ENCODE measurements at regions not wholly inside any gene's neighbourhood (a gene's known extent, or its start where the extent isn't known, plus 50 kb on each side); places are given as distances from the start of the nearest gene placed in this dataset.

DNA sequence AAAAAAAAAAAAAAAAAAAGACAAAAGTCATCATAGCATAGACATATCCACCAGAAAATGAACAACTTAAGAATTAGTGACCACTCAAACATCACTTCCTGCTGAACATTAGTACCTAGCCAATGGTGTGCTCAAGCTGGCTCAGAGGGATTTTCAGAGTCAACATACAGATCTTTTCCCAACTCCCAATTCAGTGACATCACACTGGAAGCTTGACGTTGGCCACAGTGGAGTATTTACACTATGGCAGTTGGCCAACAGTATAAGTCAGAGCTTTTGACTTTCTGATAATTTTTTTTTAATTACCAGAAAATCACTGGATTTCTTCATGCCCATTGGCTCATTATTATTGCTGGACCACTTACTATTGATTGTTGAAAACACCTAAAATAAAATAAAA lies 383.5 kb downstream of the ARHGEF28 start:
- no peak overlapping the region for H2AFZ ChIP-seq (ENCODE audit: low read length)
- POLR2A ChIA-PET (ENCODE audit: unreplicated experiment): no interaction called here

DNA sequence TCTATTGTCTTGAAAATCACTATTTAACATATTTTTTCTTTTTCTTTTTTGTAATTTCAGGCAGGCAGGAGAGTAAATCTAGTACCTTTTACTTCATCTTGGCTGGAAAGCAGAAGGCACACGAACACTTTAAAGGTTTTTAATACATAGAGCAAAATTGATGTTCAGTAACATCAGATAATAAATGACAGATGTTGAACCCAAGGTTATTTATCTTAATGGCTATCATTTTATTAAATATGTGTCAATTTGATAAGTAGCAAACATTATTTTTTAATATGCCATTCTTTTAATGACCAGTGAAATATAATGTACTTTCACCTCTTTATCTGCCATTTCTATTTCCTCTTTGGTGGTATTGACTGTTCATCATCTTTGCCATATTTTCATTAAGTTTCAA lies 381.2 kb downstream of the ARHGEF28 start:
- Histone ChIP-seq H3K4me3 (ENCODE audit: low read length) (no peak overlapping the region), H3K9me3 (ENCODE audit: low read length) (no peaks in the 10 kb centered on the region), H3K79me2 (ENCODE audit: low read length) (no peaks in the 10 kb centered on the region), H3K9me2 (replicated peaks; ENCODE audit: low read length) (no peaks in the 10 kb centered on the region), H3K4me2 (ENCODE audit: low read length) (no peak overlapping the region), H3K4me1 (ENCODE audit: insufficient read depth, low read length) (no peaks in the 10 kb centered on the region), H4K20me1 (ENCODE audit: low read length) (no peaks in the 10 kb centered on the region), H3F3A (ENCODE audit: low read length, unreplicated experiment) (no peaks in the 10 kb centered on the region), H3K27me3 (ENCODE audit: low read length) (no peaks in the 10 kb centered on the region), H3K27ac (ENCODE audit: low read length) (no peak overlapping the region), H3K9ac (ENCODE audit: low read length) (no peak overlapping the region), H3K36me3 (ENCODE audit: low read depth, low read length) (no peaks in the 10 kb centered on the region), H2AFZ (ENCODE audit: low read length) (no peak overlapping the region)
- ATAC-seq (no peak), DNase-seq (no peak)
- intact Hi-C loops (cut with micrococcal nuclease): no loop called here
- no peak for TF ChIP-seq EZH2phosphoT487 (IDR thresholded peaks at IDR 0.05; ENCODE audit: borderline replicate concordance, low read length)
- no peak for TF ChIP-seq EZH2 (IDR thresholded peaks at IDR 0.05; ENCODE audit: low read length, unreplicated experiment)
- TF ChIP-seq, protein P1, sequence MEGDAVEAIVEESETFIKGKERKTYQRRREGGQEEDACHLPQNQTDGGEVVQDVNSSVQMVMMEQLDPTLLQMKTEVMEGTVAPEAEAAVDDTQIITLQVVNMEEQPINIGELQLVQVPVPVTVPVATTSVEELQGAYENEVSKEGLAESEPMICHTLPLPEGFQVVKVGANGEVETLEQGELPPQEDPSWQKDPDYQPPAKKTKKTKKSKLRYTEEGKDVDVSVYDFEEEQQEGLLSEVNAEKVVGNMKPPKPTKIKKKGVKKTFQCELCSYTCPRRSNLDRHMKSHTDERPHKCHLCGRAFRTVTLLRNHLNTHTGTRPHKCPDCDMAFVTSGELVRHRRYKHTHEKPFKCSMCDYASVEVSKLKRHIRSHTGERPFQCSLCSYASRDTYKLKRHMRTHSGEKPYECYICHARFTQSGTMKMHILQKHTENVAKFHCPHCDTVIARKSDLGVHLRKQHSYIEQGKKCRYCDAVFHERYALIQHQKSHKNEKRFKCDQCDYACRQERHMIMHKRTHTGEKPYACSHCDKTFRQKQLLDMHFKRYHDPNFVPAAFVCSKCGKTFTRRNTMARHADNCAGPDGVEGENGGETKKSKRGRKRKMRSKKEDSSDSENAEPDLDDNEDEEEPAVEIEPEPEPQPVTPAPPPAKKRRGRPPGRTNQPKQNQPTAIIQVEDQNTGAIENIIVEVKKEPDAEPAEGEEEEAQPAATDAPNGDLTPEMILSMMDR (conservative IDR thresholded peaks at IDR 0.05; ENCODE audit: low read depth, low read length): no peak
- no TSS peak for BruUV-seq (replicated peaks)
- ChIA-PET POLR2A (ENCODE audit: unreplicated experiment) (no interaction called here), CTCF (no interaction called here)

More for the DNA sequence above, 383.5 kb downstream of the ARHGEF28 start:
- H4K20me1 ChIP-seq (ENCODE audit: low read length): no peaks in the 10 kb centered on the region
- no peak overlapping the region for H3K27ac ChIP-seq (ENCODE audit: low read length)
- H3K9me3 ChIP-seq (ENCODE audit: low read length): no peaks in the 10 kb centered on the region
- no peaks in the 10 kb centered on the region for H3K4me1 ChIP-seq (ENCODE audit: insufficient read depth, low read length)
- H3K9ac ChIP-seq (ENCODE audit: low read length): no peak overlapping the region
- CTCF ChIA-PET: no interaction called here
- no TSS peak for BruUV-seq (replicated peaks)
- ATAC-seq: no peak
- H3F3A ChIP-seq (ENCODE audit: low read length, unreplicated experiment): no peaks in the 10 kb centered on the region
- no peaks in the 10 kb centered on the region for H3K27me3 ChIP-seq (ENCODE audit: low read length)
- TF ChIP-seq EZH2 (IDR thresholded peaks at IDR 0.05; ENCODE audit: low read length, unreplicated experiment) (no peak), EZH2phosphoT487 (IDR thresholded peaks at IDR 0.05; ENCODE audit: borderline replicate concordance, low read length) (no peak)
- TF ChIP-seq, protein P1 (conservative IDR thresholded peaks at IDR 0.05; ENCODE audit: low read depth, low read length): no peak
- DNase-seq: no peak
- H3K4me3 ChIP-seq (ENCODE audit: low read length): no peak overlapping the region
- no peaks in the 10 kb centered on the region for H3K9me2 ChIP-seq (replicated peaks; ENCODE audit: low read length)
- H3K36me3 ChIP-seq (ENCODE audit: low read depth, low read length): no peaks in the 10 kb centered on the region
- intact Hi-C loops (cut with micrococcal nuclease): no loop called here
- no peaks in the 10 kb centered on the region for H3K79me2 ChIP-seq (ENCODE audit: low read length)
- no peak overlapping the region for H3K4me2 ChIP-seq (ENCODE audit: low read length)

GRCh38 chr5:73999297-73999696 lies 373.3 kb downstream of the ARHGEF28 start:
- Histone ChIP-seq H3K9ac (ENCODE audit: low read length) (no peak overlapping the region), H3K9me3 (ENCODE audit: low read length) (no peaks in the 10 kb centered on the region), H3K4me1 (ENCODE audit: insufficient read depth, low read length) (no peaks in the 10 kb centered on the region), H3K4me3 (ENCODE audit: low read length) (no peak overlapping the region), H2AFZ (ENCODE audit: low read length) (no peak overlapping the region), H3K4me2 (ENCODE audit: low read length) (no peak overlapping the region), H3K36me3 (ENCODE audit: low read depth, low read length) (no peaks in the 10 kb centered on the region), H3K79me2 (ENCODE audit: low read length) (no peaks in the 10 kb centered on the region), H3K9me2 (replicated peaks; ENCODE audit: low read length) (no peaks in the 10 kb centered on the region), H4K20me1 (ENCODE audit: low read length) (no peaks in the 10 kb centered on the region), H3K27ac (ENCODE audit: low read length) (no peak overlapping the region), H3F3A (ENCODE audit: low read length, unreplicated experiment) (no peaks in the 10 kb centered on the region), H3K27me3 (ENCODE audit: low read length) (no peaks in the 10 kb centered on the region)
- ATAC-seq: no peak
- POLR2A ChIA-PET (ENCODE audit: unreplicated experiment): no interaction called here
- CTCF ChIA-PET: interaction anchor here (0.6 kb wide), 1 partner anchor 524 kb away, joined by 3 read pairs; no protein-coding TSS in a partner anchor
- intact Hi-C loops (cut with micrococcal nuclease): no loop called here
- no TSS peak for BruUV-seq (replicated peaks)
- DNase-seq: no peak
- TF ChIP-seq, protein P1 (conservative IDR thresholded peaks at IDR 0.05; ENCODE audit: low read depth, low read length): no peak
- no peak for TF ChIP-seq EZH2 (IDR thresholded peaks at IDR 0.05; ENCODE audit: low read length, unreplicated experiment)
- TF ChIP-seq EZH2phosphoT487 (IDR thresholded peaks at IDR 0.05; ENCODE audit: borderline replicate concordance, low read length): no peak
